PFSK-1 (cell line): ENCODE measurements at regions not wholly inside any gene's neighbourhood (a gene's known extent, or its start where the extent isn't known, plus 50 kb on each side); places are given as distances from the start of the nearest gene placed in this dataset.

ENCODE experiments used
- FOXP2 ChIP-seq: optimal IDR thresholded peaks from 2 replicates; pipeline ENCODE3; 2011; ENCODE audit warnings: borderline replicate concordance, control low read depth, inconsistent platforms; ENCODE audit not compliant: insufficient read depth; ENCODE audit errors: extremely low read length, extremely low read depth
- POLR2AphosphoS5 ChIP-seq: IDR thresholded peaks from 2 replicates; pipeline ENCODE4 v1.6.1; 2012; ENCODE audit warnings: low read depth, mild to moderate bottlenecking, control low read depth, low read length, moderate library complexity
- REST ChIP-seq, 2 experiments: IDR thresholded peaks; 2 replicates each; pipeline versions ENCODE4 v1.6.1 to v1.8.0; 2011 to 2012; ENCODE audit warnings: low read depth in 2 of 2, low read length in 2 of 2, control low read depth in 1 of 2, inconsistent platforms in 1 of 2, mild to moderate bottlenecking in 1 of 2, moderate library complexity in 1 of 2; ENCODE audit not compliant: insufficient read depth in 1 of 2
- SIN3A ChIP-seq: IDR thresholded peaks from 2 replicates; pipeline ENCODE4 v1.6.1; 2012; ENCODE audit warnings: mild to moderate bottlenecking, low read length, moderate library complexity, borderline replicate concordance; ENCODE audit not compliant: insufficient read depth
- TAF1 ChIP-seq: IDR thresholded peaks from 2 replicates; pipeline ENCODE4 v1.6.1; 2012; ENCODE audit warnings: low read length, control low read depth, borderline replicate concordance; ENCODE audit not compliant: insufficient read depth

DNA sequence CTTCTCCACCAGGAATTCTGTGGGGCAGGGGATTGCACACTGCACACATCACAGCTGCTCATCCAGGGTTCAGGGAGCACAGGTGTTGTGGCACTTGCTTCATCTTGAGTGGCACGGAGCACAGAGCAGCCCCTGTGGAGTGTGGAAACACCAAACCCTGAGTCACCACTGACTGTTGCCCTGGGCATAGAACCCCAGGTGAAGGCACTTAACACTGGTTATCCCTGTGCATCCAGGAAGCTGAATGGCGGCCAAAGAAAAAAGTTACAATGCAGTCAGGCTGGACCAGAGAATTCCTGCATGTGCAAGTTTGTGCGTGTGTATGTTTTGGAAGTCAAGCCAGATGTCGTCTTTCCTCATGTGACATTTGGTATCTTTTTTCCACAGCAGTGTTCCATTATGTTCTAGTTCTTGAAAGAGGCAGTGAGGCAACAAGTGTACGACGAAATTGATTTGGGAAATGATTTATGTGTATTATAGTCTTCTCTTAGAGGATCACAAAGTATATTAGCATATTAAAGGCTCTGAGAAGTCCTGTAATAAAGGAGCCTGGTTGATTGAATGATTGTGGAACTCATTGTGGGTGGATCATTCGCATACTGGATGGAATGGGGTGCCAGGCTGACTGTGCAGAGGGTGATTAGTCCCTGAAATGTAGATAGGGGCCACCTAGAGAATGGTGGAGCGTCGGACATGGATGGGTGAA lies 292.3 kb downstream of the TLE3 start:
- TF ChIP-seq SIN3A: no peak
- no peak for TF ChIP-seq TAF1
- TF ChIP-seq FOXP2: no peak
- no peak for TF ChIP-seq POLR2AphosphoS5
- no peak for TF ChIP-seq REST (IDR thresholded peaks at IDR 0.05; ENCODE audit: insufficient read depth in 1 of 2, low read depth in 2 of 2, low read length in 2 of 2)

DNA sequence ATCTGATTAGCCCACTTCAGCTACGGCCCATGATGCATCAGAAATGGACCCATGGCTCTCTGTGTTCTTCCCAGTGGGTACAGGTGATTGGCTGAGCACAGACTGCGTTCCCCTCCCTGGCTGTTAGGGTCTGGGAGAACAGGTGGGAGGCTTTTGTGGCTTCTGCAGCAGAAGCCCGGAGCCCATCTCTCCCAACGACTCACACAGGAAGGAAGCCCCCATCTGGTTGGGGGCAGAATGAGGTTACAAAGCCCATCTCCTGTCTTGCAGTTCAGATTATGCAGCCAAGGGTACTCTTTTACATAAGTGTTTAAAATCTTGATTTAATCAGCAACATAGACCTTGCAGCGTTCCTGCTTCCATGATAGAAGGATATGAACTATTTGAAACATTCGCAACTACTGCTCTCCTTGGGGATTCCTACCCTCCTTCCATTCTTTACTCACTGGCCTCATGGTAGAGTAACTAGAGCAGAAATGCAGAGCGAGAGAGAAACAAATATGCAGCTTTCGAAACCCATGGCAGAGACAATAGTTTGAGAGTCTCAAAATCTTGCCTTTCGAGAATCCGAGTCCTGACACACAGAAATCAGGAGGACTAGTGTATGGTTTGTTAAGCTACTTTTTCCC lies 291.3 kb downstream of the TLE3 start:
- TF ChIP-seq FOXP2 (no peak), REST (IDR thresholded peaks at IDR 0.05; ENCODE audit: insufficient read depth in 1 of 2, low read depth in 2 of 2, low read length in 2 of 2) (no peak), SIN3A (no peak), TAF1 (no peak), POLR2AphosphoS5 (no peak)

DNA sequence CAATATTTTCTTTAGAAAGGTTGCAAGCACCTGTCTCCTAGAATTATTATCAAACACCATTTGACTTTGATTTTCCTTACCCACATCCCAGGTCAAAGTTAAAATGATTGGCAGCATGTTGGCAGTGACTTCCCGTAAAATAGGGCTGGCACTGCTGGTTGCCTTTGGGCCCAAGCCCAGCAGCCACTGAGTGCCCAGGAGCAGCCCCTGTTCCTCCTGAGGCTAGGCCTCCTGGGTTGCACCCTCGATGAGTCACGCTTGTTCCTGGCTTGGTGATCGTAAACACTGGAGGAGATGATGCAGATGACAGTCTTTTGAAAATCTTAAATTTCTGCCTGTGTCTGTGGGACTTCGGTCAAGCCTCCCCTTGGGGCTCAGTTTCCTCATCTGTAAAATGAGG lies 290.0 kb downstream of the TLE3 start:
- no peak for TF ChIP-seq REST (IDR thresholded peaks at IDR 0.05; ENCODE audit: insufficient read depth in 1 of 2, low read depth in 2 of 2, low read length in 2 of 2)
- TF ChIP-seq TAF1: no peak
- TF ChIP-seq SIN3A: no peak
- no peak for TF ChIP-seq POLR2AphosphoS5
- TF ChIP-seq FOXP2: no peak

- TF ChIP-seq REST (IDR thresholded peaks at IDR 0.05; ENCODE audit: insufficient read depth in 1 of 2, low read depth in 2 of 2, low read length in 2 of 2): no peak
- no peak for TF ChIP-seq FOXP2
- no peak for TF ChIP-seq SIN3A
- TF ChIP-seq TAF1: no peak
- TF ChIP-seq POLR2AphosphoS5: no peak
Measured at GRCh38 chr15:69808756-69809155, 289.0 kb downstream of the TLE3 start.

GRCh38 chr15:69809421-69809820 lies 288.3 kb downstream of the TLE3 start:
- TF ChIP-seq SIN3A: no peak
- no peak for TF ChIP-seq POLR2AphosphoS5
- TF ChIP-seq FOXP2: no peak
- TF ChIP-seq REST (IDR thresholded peaks at IDR 0.05; ENCODE audit: insufficient read depth in 1 of 2, low read depth in 2 of 2, low read length in 2 of 2): no peak
- TF ChIP-seq TAF1: no peak
